Loucy (cell line): ENCODE measurements at regions not wholly inside any gene's neighbourhood (a gene's known extent, or its start where the extent isn't known, plus 50 kb on each side); places are given as distances from the start of the nearest gene placed in this dataset.
A peak's percentile ranks its signal among the peaks of the same experiment; 100 is the strongest.

Experiments
- H2AFZ ChIP-seq: fragments of 200-600 bp; sonication (generic); 2 replicates; pipeline ENCODE4 v1.6.0; 2016; ENCODE audit warnings: antibody characterized with exemption, mild to moderate bottlenecking, low read length, moderate library complexity
- H3F3A ChIP-seq: fragments of 200-600 bp; 2 replicates; pipeline ENCODE4 v1.6.0; 2016; ENCODE audit warnings: antibody characterized with exemption, low read depth, mild to moderate bottlenecking
- H3K27me3 ChIP-seq: fragments of 200-600 bp; sonication (generic); 2 replicates; pipeline ENCODE4 v1.6.1; 2014; ENCODE audit warnings: low read length, mild to moderate bottlenecking; ENCODE audit not compliant: insufficient read depth, poor library complexity, severe bottlenecking
- H3K36me3 ChIP-seq: fragments of 200-600 bp; sonication (generic); 2 replicates; pipeline ENCODE4 v1.6.1; 2016; ENCODE audit warnings: low read length; ENCODE audit not compliant: insufficient read depth
- H3K4me1 ChIP-seq: fragments of 200-600 bp; sonication (generic); 2 replicates; pipeline ENCODE4 v1.5.1; 2014; ENCODE audit warnings: low read length, mild to moderate bottlenecking; ENCODE audit not compliant: insufficient read depth, poor library complexity, severe bottlenecking
- H3K4me2 ChIP-seq: fragments of 200-600 bp; sonication (generic); 2 replicates; pipeline ENCODE4 v1.6.0; 2014; ENCODE audit warnings: antibody characterized with exemption, low read length, low read depth, mild to moderate bottlenecking; ENCODE audit not compliant: poor library complexity, severe bottlenecking
- H3K4me3 ChIP-seq: fragments of 200-600 bp; sonication (generic); 2 replicates; pipeline ENCODE4 v1.5.1; 2014; ENCODE audit warnings: low read length, mild to moderate bottlenecking, mixed read lengths; ENCODE audit not compliant: poor library complexity, severe bottlenecking
- H3K79me2 ChIP-seq: fragments of 200-600 bp; sonication (generic); 2 replicates; pipeline ENCODE4 v1.6.1; 2014; ENCODE audit warnings: low read length; ENCODE audit not compliant: insufficient read depth
- H3K9ac ChIP-seq: fragments of 200-600 bp; sonication (generic); 2 replicates; pipeline ENCODE4 v1.6.0; 2014; ENCODE audit warnings: mild to moderate bottlenecking, low read depth, low read length, moderate library complexity; ENCODE audit not compliant: poor library complexity, severe bottlenecking
- H3K9me2 ChIP-seq: fragments of 200-600 bp; sonication (generic); replicated peaks from 2 replicates; pipeline ENCODE4 v1.6.1; 2016; ENCODE audit warnings: low read depth, low read length, mixed read lengths
- H3K9me3 ChIP-seq: fragments of 200-600 bp; sonication (generic); 2 replicates; pipeline ENCODE4 v1.6.1; 2014; ENCODE audit warnings: mild to moderate bottlenecking, antibody characterized with exemption, low read length, low read depth; ENCODE audit not compliant: insufficient read depth
- H4K20me1 ChIP-seq: fragments of 200-600 bp; sonication (generic); 2 replicates; pipeline ENCODE4 v1.6.0; 2014; ENCODE audit warnings: antibody characterized with exemption, low read length, mild to moderate bottlenecking; ENCODE audit not compliant: insufficient read depth, poor library complexity, severe bottlenecking
- EZH2phosphoT487 ChIP-seq: fragments of 200-600 bp; IDR thresholded peaks from 2 replicates; pipeline ENCODE4 v1.6.1; 2018; ENCODE audit warnings: antibody characterized with exemption, mild to moderate bottlenecking, moderate library complexity, borderline replicate concordance
- TF ChIP-seq, protein P1 (sequence below): fragments of 200-600 bp; sonication (generic); conservative IDR thresholded peaks from 2 replicates; pipeline ENCODE4 v1.5.1; 2014; ENCODE audit warnings: mild to moderate bottlenecking, antibody characterized with exemption, low read length

DNA sequence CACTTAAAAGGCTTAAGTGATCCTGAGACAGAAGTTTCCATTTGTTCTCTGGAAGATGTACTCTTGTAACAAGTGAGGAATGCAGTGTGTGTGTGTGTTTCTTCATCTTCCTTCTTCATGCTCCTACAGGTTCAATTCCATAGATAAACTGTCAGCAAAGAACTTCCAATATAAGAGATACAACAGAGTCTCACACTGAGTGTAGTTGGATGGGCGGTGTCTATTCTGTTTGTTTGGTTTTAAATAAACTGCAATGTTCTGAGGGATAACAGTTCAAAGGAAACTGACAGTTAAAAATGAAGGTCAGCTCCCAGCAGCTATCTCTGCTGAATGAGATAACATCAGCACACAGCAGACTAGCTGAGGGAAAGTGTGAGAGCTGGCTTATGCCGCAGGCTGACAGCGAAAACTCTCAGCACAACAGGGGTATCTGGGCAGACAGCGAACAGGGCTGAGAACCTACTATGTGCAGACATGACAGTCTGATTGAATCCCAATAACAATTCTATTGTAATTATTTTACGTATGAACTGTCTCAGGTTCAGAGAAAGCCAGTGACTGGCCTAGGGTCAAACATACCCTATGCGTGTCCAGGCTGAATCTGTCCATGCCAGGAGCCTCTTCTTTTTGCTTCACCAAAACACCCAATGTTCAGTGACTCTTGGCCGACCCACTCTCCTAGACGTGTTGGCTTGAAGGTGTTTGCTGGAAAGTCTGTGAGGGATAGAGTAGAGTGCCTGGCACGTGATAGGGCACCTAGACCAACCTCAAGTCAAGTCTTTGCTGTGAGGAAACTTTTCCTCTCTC lies 201.9 kb upstream of the TRIB2 start:
- H3K27me3 ChIP-seq = no peaks in the 10 kb centered on the region
- H4K20me1 ChIP-seq = no peaks in the 10 kb centered on the region
- no peaks in the 10 kb centered on the region for H3K36me3 ChIP-seq
- H2AFZ ChIP-seq = 0 out of 2 replicates have a peak overlapping the region, but pooled peaks have one; percentile 14
- H3K9me3 ChIP-seq = no peaks in the 10 kb centered on the region
- peak overlapping the region; percentile 45 for H3K4me3 ChIP-seq
- H3F3A ChIP-seq = no peaks in the 10 kb centered on the region; the same call in 1 of the 2 replicates
- H3K4me2 ChIP-seq = peak overlapping the region; percentile 73
- H3K9me2 ChIP-seq = no peaks in the 10 kb centered on the region
- TF ChIP-seq, protein P1, sequence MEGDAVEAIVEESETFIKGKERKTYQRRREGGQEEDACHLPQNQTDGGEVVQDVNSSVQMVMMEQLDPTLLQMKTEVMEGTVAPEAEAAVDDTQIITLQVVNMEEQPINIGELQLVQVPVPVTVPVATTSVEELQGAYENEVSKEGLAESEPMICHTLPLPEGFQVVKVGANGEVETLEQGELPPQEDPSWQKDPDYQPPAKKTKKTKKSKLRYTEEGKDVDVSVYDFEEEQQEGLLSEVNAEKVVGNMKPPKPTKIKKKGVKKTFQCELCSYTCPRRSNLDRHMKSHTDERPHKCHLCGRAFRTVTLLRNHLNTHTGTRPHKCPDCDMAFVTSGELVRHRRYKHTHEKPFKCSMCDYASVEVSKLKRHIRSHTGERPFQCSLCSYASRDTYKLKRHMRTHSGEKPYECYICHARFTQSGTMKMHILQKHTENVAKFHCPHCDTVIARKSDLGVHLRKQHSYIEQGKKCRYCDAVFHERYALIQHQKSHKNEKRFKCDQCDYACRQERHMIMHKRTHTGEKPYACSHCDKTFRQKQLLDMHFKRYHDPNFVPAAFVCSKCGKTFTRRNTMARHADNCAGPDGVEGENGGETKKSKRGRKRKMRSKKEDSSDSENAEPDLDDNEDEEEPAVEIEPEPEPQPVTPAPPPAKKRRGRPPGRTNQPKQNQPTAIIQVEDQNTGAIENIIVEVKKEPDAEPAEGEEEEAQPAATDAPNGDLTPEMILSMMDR = no peak
- no peak for TF ChIP-seq EZH2phosphoT487
- H3K79me2 ChIP-seq = no peaks in the 10 kb centered on the region
- H3K9ac ChIP-seq = peak overlapping the region; percentile 71
- H3K4me1 ChIP-seq = peaks cover 42% of the 10 kb centered on the region

DNA sequence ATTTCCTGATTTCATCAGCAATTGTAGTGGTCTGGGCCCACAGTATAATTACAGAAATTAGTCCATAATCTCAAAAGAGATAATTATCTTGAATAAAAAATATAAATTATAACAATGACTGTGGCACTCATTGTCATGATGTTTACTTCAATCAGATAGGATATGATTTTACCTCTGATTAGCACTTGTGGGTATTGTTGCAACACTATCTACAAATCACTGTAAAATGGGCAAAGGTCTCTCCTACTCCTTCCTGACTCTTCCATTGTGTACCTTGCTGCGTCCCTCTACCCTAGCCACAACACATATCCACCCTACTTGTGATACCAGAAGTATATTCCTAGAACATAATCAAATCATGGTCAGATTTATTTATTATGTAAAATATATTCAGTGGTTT lies 200.9 kb upstream of the TRIB2 start:
- no peaks in the 10 kb centered on the region for H3K9me2 ChIP-seq

DNA sequence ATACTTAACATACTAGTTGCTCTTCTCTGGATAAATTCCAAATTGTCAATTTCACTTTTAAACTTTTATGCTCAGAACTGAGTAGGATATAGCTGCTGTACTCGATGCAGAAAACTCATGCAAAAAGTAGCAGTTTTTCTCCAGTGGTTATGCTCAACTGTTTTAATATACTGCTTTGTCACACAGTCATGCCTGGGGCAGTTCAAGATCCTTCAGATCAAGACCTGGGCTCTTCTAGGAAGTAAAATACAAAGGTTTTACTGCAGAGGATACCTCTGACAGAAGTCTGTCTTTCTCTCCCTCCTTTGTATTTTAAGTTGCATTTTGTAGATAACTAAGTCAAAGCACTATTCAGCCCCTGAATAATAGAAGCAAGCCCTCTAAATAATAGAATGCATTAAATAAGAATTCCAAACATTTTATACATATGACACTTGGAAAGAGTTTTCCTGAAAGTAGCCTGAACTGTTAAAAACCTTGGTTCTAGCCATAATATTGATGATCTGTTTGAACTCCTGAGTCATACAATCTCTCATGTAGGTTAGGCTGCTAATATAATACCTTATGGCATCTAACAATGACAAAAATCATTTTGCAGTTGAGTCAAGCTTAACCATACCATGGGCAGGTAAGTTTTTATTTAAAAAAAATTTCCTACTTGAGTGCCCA lies 183.3 kb upstream of the TRIB2 start:
- no peak overlapping the region for H3K4me2 ChIP-seq
- no peaks in the 10 kb centered on the region for H3K36me3 ChIP-seq
- H4K20me1 ChIP-seq = no peaks in the 10 kb centered on the region
- H3K9me2 ChIP-seq = no peaks in the 10 kb centered on the region
- TF ChIP-seq, protein P1 = no peak
- no peak for TF ChIP-seq EZH2phosphoT487
- peaks cover 15% of the 10 kb centered on the region for H3K4me1 ChIP-seq
- no peak overlapping the region for H3K4me3 ChIP-seq
- H3K27me3 ChIP-seq = no peaks in the 10 kb centered on the region
- H3F3A ChIP-seq = no peaks in the 10 kb centered on the region
- no peaks in the 10 kb centered on the region for H3K79me2 ChIP-seq
- H3K9me3 ChIP-seq = no peaks in the 10 kb centered on the region
- peak overlapping the region; percentile 21; the same call in 1 of the 2 replicates for H2AFZ ChIP-seq
- no peak overlapping the region for H3K9ac ChIP-seq

More for the DNA sequence above, 200.9 kb upstream of the TRIB2 start:
- H3K36me3 ChIP-seq = no peaks in the 10 kb centered on the region
- H4K20me1 ChIP-seq = no peaks in the 10 kb centered on the region
- H3K9me3 ChIP-seq = no peaks in the 10 kb centered on the region
- H3K27me3 ChIP-seq = no peaks in the 10 kb centered on the region
- TF ChIP-seq, protein P1 = no peak
- no peak for TF ChIP-seq EZH2phosphoT487
- H3F3A ChIP-seq = no peaks in the 10 kb centered on the region; the same call in 1 of the 2 replicates
- no peak overlapping the region for H2AFZ ChIP-seq
- H3K9ac ChIP-seq = no peak overlapping the region
- no peaks in the 10 kb centered on the region for H3K79me2 ChIP-seq
- H3K4me1 ChIP-seq = peaks cover 40% of the 10 kb centered on the region
- H3K4me2 ChIP-seq = no peak overlapping the region
- H3K4me3 ChIP-seq = no peak overlapping the region
